GM12878 (cell line): ENCODE measurements at regions not wholly inside any gene's neighbourhood (a gene's known extent, or its start where the extent isn't known, plus 50 kb on each side); places are given as distances from the start of the nearest gene placed in this dataset.

ENCODE experiments used
- ATAC-seq: fragments of 200-7000 bp; cut with Tn5 transposase; 3 replicates; pipeline ENCODE4 v1.9.1; 2020; ENCODE audit warnings: mild to moderate bottlenecking, moderate library complexity
- BruUV-seq: library from RNA; stranded (reverse); fragments of 400-500 nt; replicated peaks from 2 replicates; lab custom pipeline; 2021; lab: Mats Ljungman, UMichigan
- CTCF ChIA-PET: fragments of 300-600 bp; sonication (Branson Sonifier 250); formaldehyde crosslinking; extraction: SDS; loops from one replicate; lab custom pipeline; 2021; ENCODE audit warnings: inconsistent platforms; lab: Yijun Ruan, JAX
- POLR2A ChIA-PET: fragments of 350-600 bp; formaldehyde crosslinking; extraction: SDS; loops from one replicate; lab custom pipeline; 2021; ENCODE audit warnings: inconsistent platforms; lab: Charles Lee
- RAD21 ChIA-PET: fragments of 300-600 bp; sonication (Branson Sonifier 250); formaldehyde crosslinking; loops from one replicate; lab custom pipeline; 2023; ENCODE audit warnings: antibody characterized with exemption; ENCODE audit not compliant: unreplicated experiment; lab: Charles Lee
- SMC1A ChIA-PET: fragments of 300-600 bp; sonication (Branson Sonifier 250); formaldehyde crosslinking; loops from one replicate; lab custom pipeline; 2023; ENCODE audit not compliant: unreplicated experiment, uncharacterized antibody; lab: Charles Lee
- DNase-seq: peaks from one replicate; pipeline ENCODE4 v3.0.0-alpha.2; 2011; ENCODE audit warnings: low read depth, low spot score
- FAIRE-seq: peaks from 3 replicates; lab custom pipeline; 2011; peaks lifted over from hg19 to GRCh38; lab: Jason Lieb, UNC
- H2AFZ ChIP-seq: 2 replicates; pipeline ENCODE4 v1.6.0; 2011; ENCODE audit warnings: low read depth, low read length, control low read depth; ENCODE audit not compliant: control insufficient read depth
- H3K27ac ChIP-seq: 2 replicates; pipeline ENCODE4 v1.5.1; 2011; ENCODE audit warnings: control low read depth; ENCODE audit not compliant: control insufficient read depth, insufficient read depth
- H3K27me3 ChIP-seq, 2 experiments: replicated peaks in 1 of 2; 2 replicates each; pipeline versions ENCODE4 v1.6.0 to v1.6.1; 2011; ENCODE audit warnings: low read length in 1 of 2; ENCODE audit not compliant: control insufficient read depth in 2 of 2, insufficient read depth in 2 of 2
- H3K36me3 ChIP-seq, 2 experiments: 2 replicates each; pipeline ENCODE4 v1.5.1; 2011; ENCODE audit warnings: low read length in 1 of 2; ENCODE audit not compliant: control insufficient read depth in 2 of 2, insufficient read depth in 2 of 2
- H3K4me1 ChIP-seq: 2 replicates; pipeline ENCODE4 v1.6.1; 2011; ENCODE audit warnings: mild to moderate bottlenecking, low read length, moderate library complexity, mixed read lengths; ENCODE audit not compliant: control insufficient read depth, insufficient read depth
- H3K4me2 ChIP-seq: 2 replicates; pipeline ENCODE4 v1.6.0; 2011; ENCODE audit warnings: control low read depth; ENCODE audit not compliant: control insufficient read depth, insufficient read depth
- H3K4me3 ChIP-seq: fragments of 200-600 bp; sonication (generic); 2 replicates; pipeline ENCODE4 v1.5.1; 2016
- H3K79me2 ChIP-seq: 2 replicates; pipeline ENCODE4 v1.6.0; 2011; ENCODE audit warnings: low read length; ENCODE audit not compliant: control insufficient read depth, insufficient read depth
- H3K9ac ChIP-seq: 2 replicates; pipeline ENCODE4 v1.8.0; 2011; ENCODE audit warnings: low read length, control low read depth, mixed read lengths; ENCODE audit not compliant: control insufficient read depth, insufficient read depth
- H3K9me3 ChIP-seq: replicated peaks from 3 replicates; pipeline ENCODE4 v1.5.1; 2011; ENCODE audit warnings: mild to moderate bottlenecking, low read length; ENCODE audit not compliant: control insufficient read depth, insufficient read depth
- H4K20me1 ChIP-seq: 2 replicates; pipeline ENCODE4 v1.6.0; 2011; ENCODE audit not compliant: control insufficient read depth, insufficient read depth
- BMI1 ChIP-seq: fragments of 450-650 bp; IDR thresholded peaks from 2 replicates; pipeline ENCODE4 v1.6.1; 2016; ENCODE audit warnings: mild to moderate bottlenecking, moderate library complexity, borderline replicate concordance
- HCFC1 ChIP-seq: fragments of 150-350 bp; IDR thresholded peaks from 2 replicates; pipeline ENCODE4 v1.6.1; 2014; ENCODE audit warnings: low read length
- HDGF ChIP-seq: fragments of 450-650 bp; IDR thresholded peaks from 2 replicates; pipeline ENCODE4 v1.6.1; 2016; ENCODE audit warnings: antibody characterized with exemption
- NBN ChIP-seq: fragments of 450-650 bp; IDR thresholded peaks from 2 replicates; pipeline ENCODE4 v1.6.1; 2016
- NR2F1 ChIP-seq: fragments of 450-650 bp; conservative IDR thresholded peaks from 2 replicates; pipeline ENCODE4 v1.6.1; 2017; ENCODE audit warnings: mild to moderate bottlenecking
- PAX8 ChIP-seq: fragments of 450-650 bp; IDR thresholded peaks from 2 replicates; pipeline ENCODE4 v1.6.1; 2017; ENCODE audit warnings: mild to moderate bottlenecking, moderate library complexity
- POLR2AphosphoS5 ChIP-seq: IDR thresholded peaks from 2 replicates; pipeline ENCODE4 v1.6.1; 2011; ENCODE audit warnings: mild to moderate bottlenecking, low read length, inconsistent platforms
- SREBF1 ChIP-seq: IDR thresholded peaks from 2 replicates; pipeline ENCODE4 v1.6.1; 2012; ENCODE audit warnings: mild to moderate bottlenecking, low read length
- SUZ12 ChIP-seq: fragments of 200-600 bp; sonication (generic); IDR thresholded peaks from one replicate; pipeline ENCODE4 v1.6.1; 2018; ENCODE audit warnings: antibody characterized with exemption, mild to moderate bottlenecking; ENCODE audit not compliant: unreplicated experiment
- ZNF217 ChIP-seq: fragments of 450-650 bp; IDR thresholded peaks from 2 replicates; pipeline ENCODE4 v1.6.1; 2017; ENCODE audit warnings: antibody characterized with exemption, mild to moderate bottlenecking
- WGBS: methylation state at CpG from one replicate; pipeline ENCODE4 v1.1.6; 2016; ENCODE audit warnings: low lambda C conversion rate; ENCODE audit not compliant: insufficient replicate concordance, insufficient coverage; ENCODE audit errors: missing lambda C conversion rate; 5-methylcytosine and 5-hydroxymethylcytosine counted together
- in situ Hi-C: fragments of 300-500 bp; cut with MboI; formaldehyde crosslinking; loops from 9 replicates; pipeline ENCODE4 v1.14.3; 2018; ENCODE audit warnings: mixed read lengths
- intact Hi-C: fragments of 100-400 bp; cut with micrococcal nuclease; formaldehyde crosslinking; loops from one replicate; pipeline ENCODE4 v1.14.2; 2022; ENCODE audit not compliant: unreplicated experiment
- TF ChIP-seq, protein P1 (sequence below): IDR thresholded peaks from 2 replicates; pipeline ENCODE4 v1.6.1; 2011; ENCODE audit warnings: borderline replicate concordance, low read depth, mild to moderate bottlenecking, moderate library complexity, low read length; ENCODE audit not compliant: insufficient read depth, poor library complexity, severe bottlenecking
- TF ChIP-seq, protein P2 (sequence below): fragments of 450-650 bp; IDR thresholded peaks from 2 replicates; pipeline ENCODE4 v1.6.1; 2017; ENCODE audit warnings: antibody characterized with exemption, mild to moderate bottlenecking, moderate library complexity

DNA sequence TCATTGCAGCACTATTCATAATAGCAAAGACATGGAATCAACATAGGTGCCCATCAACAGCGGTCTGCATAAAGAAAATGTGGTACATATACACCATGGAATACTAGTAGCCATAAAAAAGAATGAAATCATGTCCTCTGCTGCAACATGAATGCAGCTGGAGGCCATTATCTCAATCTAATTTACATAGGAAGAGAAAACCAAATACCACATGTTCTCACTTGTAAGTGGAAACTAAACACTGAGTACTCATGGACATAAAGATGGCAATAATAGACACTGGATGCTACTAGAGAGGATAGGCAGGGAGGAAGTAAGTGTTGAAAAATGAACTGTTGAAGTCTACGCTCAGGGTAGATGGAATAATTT lies 203.9 kb upstream of the CDH9 start:
- no peaks in the 10 kb centered on the region for H3K27me3 ChIP-seq
- H3K4me3 ChIP-seq = no peak overlapping the region
- no peaks in the 10 kb centered on the region for H4K20me1 ChIP-seq
- no peak overlapping the region for H3K27ac ChIP-seq
- 21% methylated on average over 2 of the region's 2 CpGs for WGBS
- no peak overlapping the region for H3K4me2 ChIP-seq
- no peaks in the 10 kb centered on the region for H3K4me1 ChIP-seq
- ATAC-seq (no peak), DNase-seq (no peak), FAIRE-seq (no peak)
- BruUV-seq = no TSS peak
- H3K36me3 ChIP-seq = no peaks in the 10 kb centered on the region
- CTCF ChIA-PET = no interaction called here
- H2AFZ ChIP-seq = no peak overlapping the region
- POLR2A ChIA-PET = no interaction called here
- intact Hi-C loops = no loop called here
- in situ Hi-C loops = no loop called here
- TF ChIP-seq BMI1 = no peak
- no peak for TF ChIP-seq SREBF1
- no peak for TF ChIP-seq SUZ12
- H3K9me3 ChIP-seq = no peaks in the 10 kb centered on the region
- SMC1A ChIA-PET = no interaction called here
- H3K79me2 ChIP-seq = no peaks in the 10 kb centered on the region
- RAD21 ChIA-PET = no interaction called here
- no peak overlapping the region for H3K9ac ChIP-seq

DNA sequence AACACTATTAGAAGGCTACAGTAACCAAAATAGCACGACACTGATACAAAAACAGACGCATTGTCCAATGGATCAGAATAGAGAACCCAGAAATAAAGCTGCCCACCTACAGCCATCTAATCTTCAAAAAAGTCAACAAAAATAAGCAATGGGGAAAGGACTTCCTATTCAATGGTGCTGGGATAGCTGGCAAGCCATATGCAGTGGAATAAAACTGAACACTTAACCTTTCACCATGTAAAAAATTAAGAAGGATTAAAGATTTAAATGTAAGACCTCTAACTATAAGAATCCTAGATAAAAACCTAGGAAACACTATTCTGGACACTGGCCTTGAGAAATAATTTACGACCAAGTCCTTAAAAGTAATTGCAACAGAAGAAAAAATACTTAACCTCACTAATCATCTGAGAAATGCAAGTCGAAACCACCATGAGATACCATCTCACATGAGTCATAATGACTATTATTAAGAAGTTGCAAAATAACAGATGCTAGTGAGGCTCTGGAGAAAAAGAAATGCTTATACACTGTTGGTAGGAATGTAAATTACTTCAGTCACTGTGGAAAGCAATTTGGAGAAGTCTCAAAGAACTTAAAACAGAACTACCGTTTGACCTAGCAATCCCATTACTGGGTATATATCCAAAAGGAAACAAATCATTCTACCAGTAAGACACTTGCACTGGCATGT lies 203.3 kb upstream of the CDH9 start:
- ATAC-seq (no peak), DNase-seq (no peak), FAIRE-seq (no peak)
- CTCF ChIA-PET = no interaction called here
- 19% methylated on average over 5 of the region's 5 CpGs for WGBS
- Histone ChIP-seq H3K27ac (no peak overlapping the region), H3K79me2 (no peaks in the 10 kb centered on the region), H4K20me1 (no peaks in the 10 kb centered on the region), H3K9me3 (no peaks in the 10 kb centered on the region), H3K9ac (no peak overlapping the region), H3K4me2 (no peak overlapping the region), H3K4me1 (no peaks in the 10 kb centered on the region), H3K27me3 (no peaks in the 10 kb centered on the region), H2AFZ (no peak overlapping the region), H3K36me3 (no peaks in the 10 kb centered on the region), H3K4me3 (no peak overlapping the region)
- RAD21 ChIA-PET = no interaction called here
- SMC1A ChIA-PET = interaction anchor here (1.0 kb wide), 1 partner anchor 14 kb away, joined by 3 read pairs; no protein-coding TSS in a partner anchor
- POLR2A ChIA-PET = no interaction called here
- no TSS peak for BruUV-seq
- in situ Hi-C loops (no loop called here), intact Hi-C loops (no loop called here)
- TF ChIP-seq HCFC1 = no peak
- TF ChIP-seq, protein P1, sequence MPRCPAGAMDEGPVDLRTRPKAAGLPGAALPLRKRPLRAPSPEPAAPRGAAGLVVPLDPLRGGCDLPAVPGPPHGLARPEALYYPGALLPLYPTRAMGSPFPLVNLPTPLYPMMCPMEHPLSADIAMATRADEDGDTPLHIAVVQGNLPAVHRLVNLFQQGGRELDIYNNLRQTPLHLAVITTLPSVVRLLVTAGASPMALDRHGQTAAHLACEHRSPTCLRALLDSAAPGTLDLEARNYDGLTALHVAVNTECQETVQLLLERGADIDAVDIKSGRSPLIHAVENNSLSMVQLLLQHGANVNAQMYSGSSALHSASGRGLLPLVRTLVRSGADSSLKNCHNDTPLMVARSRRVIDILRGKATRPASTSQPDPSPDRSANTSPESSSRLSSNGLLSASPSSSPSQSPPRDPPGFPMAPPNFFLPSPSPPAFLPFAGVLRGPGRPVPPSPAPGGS = no peak
- no peak for TF ChIP-seq HDGF
- TF ChIP-seq POLR2AphosphoS5 = no peak
- no peak for TF ChIP-seq NR2F1
- TF ChIP-seq, protein P2, sequence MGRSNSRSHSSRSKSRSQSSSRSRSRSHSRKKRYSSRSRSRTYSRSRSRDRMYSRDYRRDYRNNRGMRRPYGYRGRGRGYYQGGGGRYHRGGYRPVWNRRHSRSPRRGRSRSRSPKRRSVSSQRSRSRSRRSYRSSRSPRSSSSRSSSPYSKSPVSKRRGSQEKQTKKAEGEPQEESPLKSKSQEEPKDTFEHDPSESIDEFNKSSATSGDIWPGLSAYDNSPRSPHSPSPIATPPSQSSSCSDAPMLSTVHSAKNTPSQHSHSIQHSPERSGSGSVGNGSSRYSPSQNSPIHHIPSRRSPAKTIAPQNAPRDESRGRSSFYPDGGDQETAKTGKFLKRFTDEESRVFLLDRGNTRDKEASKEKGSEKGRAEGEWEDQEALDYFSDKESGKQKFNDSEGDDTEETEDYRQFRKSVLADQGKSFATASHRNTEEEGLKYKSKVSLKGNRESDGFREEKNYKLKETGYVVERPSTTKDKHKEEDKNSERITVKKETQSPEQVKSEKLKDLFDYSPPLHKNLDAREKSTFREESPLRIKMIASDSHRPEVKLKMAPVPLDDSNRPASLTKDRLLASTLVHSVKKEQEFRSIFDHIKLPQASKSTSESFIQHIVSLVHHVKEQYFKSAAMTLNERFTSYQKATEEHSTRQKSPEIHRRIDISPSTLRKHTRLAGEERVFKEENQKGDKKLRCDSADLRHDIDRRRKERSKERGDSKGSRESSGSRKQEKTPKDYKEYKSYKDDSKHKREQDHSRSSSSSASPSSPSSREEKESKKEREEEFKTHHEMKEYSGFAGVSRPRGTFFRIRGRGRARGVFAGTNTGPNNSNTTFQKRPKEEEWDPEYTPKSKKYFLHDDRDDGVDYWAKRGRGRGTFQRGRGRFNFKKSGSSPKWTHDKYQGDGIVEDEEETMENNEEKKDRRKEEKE = no peak
- no peak for TF ChIP-seq NBN
- no peak for TF ChIP-seq ZNF217
- no peak for TF ChIP-seq PAX8
